ENCODE measurements at regions not wholly inside any gene's neighbourhood (a gene's known extent, or its start where the extent isn't known, plus 50 kb on each side); places are given as distances from the start of the nearest gene placed in this dataset.
"Not testable (repeated sequence)": the region's sequence is repeated elsewhere in the genome, so short reads cannot be mapped to it uniquely, and the experiment has no call there.

DNA sequence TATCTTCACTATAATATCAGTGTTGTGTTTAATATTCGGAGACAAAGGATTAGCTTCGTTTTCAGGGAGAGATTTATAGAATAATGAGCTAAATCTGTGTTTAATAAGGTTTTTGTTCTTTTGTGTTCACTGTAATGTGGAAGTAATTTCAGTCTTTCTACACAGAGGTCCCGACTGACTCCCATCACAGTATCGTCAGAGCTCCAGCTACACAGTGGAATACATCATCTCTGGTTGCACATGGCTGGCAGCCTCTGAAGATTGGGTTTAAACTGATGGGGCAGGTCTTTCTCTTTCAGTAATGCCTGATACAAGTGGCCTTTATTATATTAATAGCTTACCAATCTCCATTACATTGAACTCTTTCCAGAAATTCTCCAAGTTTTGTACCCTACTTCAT, 736.7 kb upstream of the RIOK2 start:
- DNase-seq = no peak
- in situ Hi-C loops (cut with HindIII; ENCODE audit: low pct_ligation_motif_present, low pct_unique_long_range_greater_than_20kb, low sequenced_read_pairs) = no loop called here

GRCh38 chr5:97922776-97923175, 739.7 kb upstream of the RIOK2 start:
- in situ Hi-C loops (cut with HindIII; ENCODE audit: low pct_ligation_motif_present, low pct_unique_long_range_greater_than_20kb, low sequenced_read_pairs) = no loop called here
- no peak for DNase-seq

DNA sequence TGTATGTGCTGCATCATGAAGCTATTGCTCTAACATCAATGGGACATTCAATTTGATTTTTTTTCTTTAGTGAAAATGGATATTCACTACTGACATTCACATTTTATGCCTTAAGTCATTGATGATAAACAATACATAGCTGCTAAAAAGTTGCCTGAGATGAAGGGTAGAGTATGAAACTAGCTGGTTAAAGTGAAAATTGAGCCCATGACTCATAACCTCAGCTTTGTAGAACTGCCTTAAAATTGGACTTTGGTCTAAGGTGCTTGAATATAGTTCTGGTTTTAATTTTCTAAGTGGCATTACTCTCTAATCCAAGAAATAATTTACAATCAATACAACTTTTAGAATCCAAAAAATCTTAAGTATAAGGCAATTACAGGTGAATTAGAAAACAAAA, 740.4 kb upstream of the RIOK2 start:
- in situ Hi-C loops (cut with HindIII; ENCODE audit: low pct_ligation_motif_present, low pct_unique_long_range_greater_than_20kb, low sequenced_read_pairs) = no loop called here
- no peak for DNase-seq

DNA sequence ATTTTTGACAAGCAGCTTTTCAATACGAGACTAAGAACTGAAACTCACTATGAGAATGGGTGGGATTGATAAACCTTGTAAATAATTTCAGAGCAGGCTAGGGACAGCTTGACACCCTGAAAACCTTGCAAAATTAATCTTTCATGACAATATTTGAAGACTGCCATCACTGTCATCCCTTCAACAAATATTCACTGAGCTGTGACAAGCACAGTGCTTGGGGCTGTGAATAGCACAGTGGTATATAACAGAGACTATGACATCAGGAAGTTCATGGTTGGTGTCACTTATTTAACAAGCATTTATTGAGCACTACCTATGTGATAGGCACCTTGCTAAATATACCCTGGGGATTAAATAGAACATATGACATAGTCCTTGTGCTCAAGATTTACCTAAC, 741.0 kb upstream of the RIOK2 start:
- DNase-seq = no peak
- in situ Hi-C loops (cut with HindIII; ENCODE audit: low pct_ligation_motif_present, low pct_unique_long_range_greater_than_20kb, low sequenced_read_pairs) = no loop called here

- DNase-seq = no peak
- in situ Hi-C loops (cut with HindIII; ENCODE audit: low pct_ligation_motif_present, low pct_unique_long_range_greater_than_20kb, low sequenced_read_pairs) = no loop called here
Measured at GRCh38 chr5:97929383-97929782, 746.3 kb upstream of the RIOK2 start.

DNA sequence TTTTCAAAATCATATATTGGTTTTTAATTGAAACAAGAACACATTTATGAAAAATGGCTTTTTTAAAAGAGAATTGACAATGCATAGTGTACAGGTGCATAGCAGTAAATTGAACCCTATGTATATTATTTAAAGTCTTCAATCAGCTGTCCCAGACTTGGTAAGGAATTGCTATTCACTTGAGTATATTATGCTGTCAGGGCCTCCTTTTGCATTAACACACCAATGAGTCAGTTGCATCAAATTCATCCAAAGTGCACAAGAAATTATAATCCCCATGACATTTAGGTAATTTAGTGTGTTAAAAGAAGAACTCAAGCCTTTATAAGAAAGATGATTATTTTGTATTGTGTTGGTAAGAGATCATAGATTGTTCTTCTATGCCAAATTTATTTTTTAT, 748.8 kb upstream of the RIOK2 start:
- in situ Hi-C loops (cut with HindIII; ENCODE audit: low pct_ligation_motif_present, low pct_unique_long_range_greater_than_20kb, low sequenced_read_pairs) = no loop called here
- no peak for DNase-seq

- in situ Hi-C loops (cut with HindIII; ENCODE audit: low pct_ligation_motif_present, low pct_unique_long_range_greater_than_20kb, low sequenced_read_pairs) = no loop called here
- DNase-seq = no peak
Measured at GRCh38 chr5:97936231-97936630, 753.2 kb upstream of the RIOK2 start.

- in situ Hi-C loops (cut with HindIII; ENCODE audit: low pct_ligation_motif_present, low pct_unique_long_range_greater_than_20kb, low sequenced_read_pairs) = no loop called here
- no peak for DNase-seq
Measured at GRCh38 chr5:97937846-97938245, 754.8 kb upstream of the RIOK2 start.

DNA sequence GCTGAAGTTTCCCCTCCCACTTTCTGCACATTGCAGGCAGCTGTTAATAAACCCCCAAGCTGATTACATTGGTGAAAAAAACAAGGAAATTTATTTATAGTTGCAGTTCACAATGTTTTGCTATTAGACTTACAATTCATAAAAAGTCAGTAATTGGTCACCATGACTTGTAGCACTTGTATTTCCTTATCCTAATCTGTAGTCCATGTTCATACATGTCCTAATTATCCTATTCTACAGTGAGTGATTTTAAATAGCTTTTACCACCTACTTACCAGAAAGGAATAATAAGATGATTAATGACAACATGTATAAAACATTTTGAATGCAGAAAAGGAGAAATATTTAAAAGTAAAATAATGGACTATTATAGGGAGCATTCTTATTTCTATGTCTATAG, 760.0 kb upstream of the RIOK2 start:
- in situ Hi-C loops (cut with HindIII; ENCODE audit: low pct_ligation_motif_present, low pct_unique_long_range_greater_than_20kb, low sequenced_read_pairs) = no loop called here
- no peak for DNase-seq

- DNase-seq = no peak
- in situ Hi-C loops (cut with HindIII; ENCODE audit: low pct_ligation_motif_present, low pct_unique_long_range_greater_than_20kb, low sequenced_read_pairs) = no loop called here
Measured at GRCh38 chr5:97951139-97951538, 768.1 kb upstream of the RIOK2 start.

- no peak for DNase-seq
- in situ Hi-C loops (cut with HindIII; ENCODE audit: low pct_ligation_motif_present, low pct_unique_long_range_greater_than_20kb, low sequenced_read_pairs) = no loop called here
Measured at GRCh38 chr5:97955450-97955849, 772.4 kb upstream of the RIOK2 start.

DNA sequence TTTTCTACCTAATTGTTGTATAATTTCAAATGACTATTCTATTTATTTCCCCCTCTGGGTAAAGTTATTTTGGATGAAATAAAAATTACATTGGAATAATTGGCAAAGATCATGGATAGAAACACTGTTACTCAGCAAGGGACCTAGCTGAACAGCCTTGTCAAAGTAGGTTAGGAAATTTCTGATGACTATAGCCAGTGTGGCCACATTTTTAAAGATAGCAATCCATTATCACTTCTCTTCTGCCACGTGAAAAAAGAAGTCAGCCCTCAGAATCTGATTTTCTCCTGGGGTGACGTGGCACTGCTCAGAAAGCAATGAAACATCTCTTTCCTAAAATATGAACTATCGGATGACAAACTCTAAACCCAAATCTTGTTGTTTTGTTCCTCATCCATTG, 784.2 kb upstream of the RIOK2 start:
- no peak for DNase-seq
- in situ Hi-C loops (cut with HindIII; ENCODE audit: low pct_ligation_motif_present, low pct_unique_long_range_greater_than_20kb, low sequenced_read_pairs) = no loop called here

- in situ Hi-C loops (cut with HindIII; ENCODE audit: low pct_ligation_motif_present, low pct_unique_long_range_greater_than_20kb, low sequenced_read_pairs) = no loop called here
- no peak for DNase-seq
Measured at GRCh38 chr5:97968346-97968745, 785.3 kb upstream of the RIOK2 start.

GRCh38 chr5:97979740-97980139, 793.7 kb upstream of the RGMB start:
- in situ Hi-C loops (cut with HindIII; ENCODE audit: low pct_ligation_motif_present, low pct_unique_long_range_greater_than_20kb, low sequenced_read_pairs) = no loop called here
- DNase-seq = no peak

DNA sequence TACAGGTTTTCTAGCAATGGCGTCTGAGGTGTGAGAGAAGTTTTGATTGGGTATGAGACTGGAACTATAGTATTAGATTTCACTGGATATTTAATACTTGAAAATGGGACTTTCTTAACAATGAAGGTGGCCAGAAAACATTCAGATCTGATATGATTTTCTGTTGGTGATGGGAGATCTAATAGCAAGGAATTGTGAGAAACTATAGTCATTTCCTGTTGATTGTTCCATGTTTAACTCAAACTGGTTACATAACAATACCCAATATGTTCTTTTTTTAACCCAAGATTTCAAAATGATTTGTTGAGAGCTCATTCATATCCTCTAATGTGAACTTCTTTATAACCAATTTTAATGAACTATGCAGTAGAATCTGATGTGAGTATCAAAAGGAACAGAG, 793.2 kb upstream of the RGMB start:
- in situ Hi-C loops (cut with HindIII; ENCODE audit: low pct_ligation_motif_present, low pct_unique_long_range_greater_than_20kb, low sequenced_read_pairs) = no loop called here
- no peak for DNase-seq

- peak; percentile 4 for DNase-seq
- in situ Hi-C loops (cut with HindIII; ENCODE audit: low pct_ligation_motif_present, low pct_unique_long_range_greater_than_20kb, low sequenced_read_pairs) = no loop called here
Measured at GRCh38 chr5:97986069-97986468, 787.4 kb upstream of the RGMB start.

- in situ Hi-C loops (cut with HindIII; ENCODE audit: low pct_ligation_motif_present, low pct_unique_long_range_greater_than_20kb, low sequenced_read_pairs) = no loop called here
- no peak for DNase-seq
Measured at GRCh38 chr5:97991236-97991635, 782.2 kb upstream of the RGMB start.

DNA sequence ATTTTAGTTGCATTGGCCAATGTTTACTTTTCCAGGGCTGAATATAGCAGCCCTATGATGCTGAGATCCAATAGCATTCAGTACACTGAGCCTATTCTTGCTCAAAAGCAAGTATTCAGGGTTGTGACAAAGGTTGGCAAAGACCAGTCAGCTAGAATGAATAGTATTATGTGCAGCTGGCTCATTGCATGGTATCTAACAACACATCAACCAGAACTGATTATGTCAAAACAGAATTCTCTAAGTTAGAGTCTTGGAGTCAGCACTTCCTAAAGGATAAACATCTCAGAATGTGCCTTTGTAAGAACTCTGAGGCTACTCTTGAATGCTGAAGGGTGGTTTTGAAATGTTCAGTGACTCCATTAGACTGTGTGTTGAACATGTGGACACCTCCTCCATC, 774.5 kb upstream of the RGMB start:
- DNase-seq = no peak
- in situ Hi-C loops (cut with HindIII; ENCODE audit: low pct_ligation_motif_present, low pct_unique_long_range_greater_than_20kb, low sequenced_read_pairs) = no loop called here

GRCh38 chr5:98004463-98004862, 769.0 kb upstream of the RGMB start:
- in situ Hi-C loops (cut with HindIII; ENCODE audit: low pct_ligation_motif_present, low pct_unique_long_range_greater_than_20kb, low sequenced_read_pairs) = no loop called here
- DNase-seq = no peak

DNA sequence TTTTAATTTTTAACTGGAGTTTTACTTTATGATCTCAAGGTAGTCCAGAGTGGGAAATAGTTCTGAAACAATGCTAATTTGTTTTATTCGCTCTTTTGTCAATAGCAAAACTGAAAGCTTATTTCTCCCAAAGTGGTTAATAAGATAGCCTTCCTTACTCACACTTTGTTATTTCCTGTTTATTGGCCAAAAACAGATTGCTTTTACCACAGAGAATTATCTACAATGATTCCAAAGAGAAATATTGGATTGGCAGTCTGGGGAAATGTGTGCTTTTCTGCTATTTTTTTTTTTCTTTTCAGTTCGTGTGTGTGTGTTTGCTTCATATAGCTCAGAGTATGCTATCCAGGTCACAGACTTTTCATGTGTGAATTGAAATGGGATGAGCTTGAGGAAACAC, 756.7 kb upstream of the RGMB start:
- DNase-seq = no peak
- in situ Hi-C loops (cut with HindIII; ENCODE audit: low pct_ligation_motif_present, low pct_unique_long_range_greater_than_20kb, low sequenced_read_pairs) = no loop called here

DNA sequence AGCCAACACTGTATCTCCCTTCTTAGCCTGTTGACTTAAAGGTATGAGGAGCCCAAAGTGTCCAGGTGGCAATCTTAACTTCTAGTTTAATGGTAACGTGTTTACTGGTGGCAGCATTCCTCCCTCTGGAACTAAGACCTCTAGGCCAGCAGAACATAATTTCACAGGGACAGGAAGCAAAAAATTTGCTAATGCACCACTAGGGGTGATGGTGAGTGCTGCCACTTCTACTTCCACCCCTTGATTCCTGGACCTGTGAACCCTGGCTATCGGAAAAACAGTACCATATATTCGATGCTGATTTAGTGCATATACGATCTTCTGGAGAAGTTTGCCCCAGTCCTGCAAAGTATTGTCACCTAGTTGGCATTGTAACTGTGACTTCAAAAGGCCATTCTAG, 743.2 kb upstream of the RGMB start:
- in situ Hi-C loops (cut with HindIII; ENCODE audit: low pct_ligation_motif_present, low pct_unique_long_range_greater_than_20kb, low sequenced_read_pairs); DNase-seq: not testable (repeated sequence)
